Right lobe of liver (tissue), 4 donors: ENCODE measurements at regions not wholly inside any gene's neighbourhood (a gene's known extent, or its start where the extent isn't known, plus 50 kb on each side); places are given as distances from the start of the nearest gene placed in this dataset.

Source experiments
- POLR2A ChIP-seq: fragments of 450-650 bp; IDR thresholded peaks from one replicate; pipeline ENCODE4 v1.6.1; 2017; ENCODE audit warnings: antibody characterized with exemption, mild to moderate bottlenecking
- TF ChIP-seq, protein P1 (sequence below), 4 donors: fragments of 200-600 bp in 3 of 4; fragments of 450-650 bp in 1 of 4; IDR thresholded peaks; one replicate each; pipeline versions ENCODE4 v1.5.1 to v1.8.0; 2016 to 2022; ENCODE audit warnings: antibody characterized with exemption in 4 of 4, mild to moderate bottlenecking in 2 of 4
- donor health status: DM: no; HTN: no; CAD: no.
- donor health status: DM: no; HTN: no; CAD: no.
- donor health status: DM: no; HTN: yes; CAD: no.

DNA sequence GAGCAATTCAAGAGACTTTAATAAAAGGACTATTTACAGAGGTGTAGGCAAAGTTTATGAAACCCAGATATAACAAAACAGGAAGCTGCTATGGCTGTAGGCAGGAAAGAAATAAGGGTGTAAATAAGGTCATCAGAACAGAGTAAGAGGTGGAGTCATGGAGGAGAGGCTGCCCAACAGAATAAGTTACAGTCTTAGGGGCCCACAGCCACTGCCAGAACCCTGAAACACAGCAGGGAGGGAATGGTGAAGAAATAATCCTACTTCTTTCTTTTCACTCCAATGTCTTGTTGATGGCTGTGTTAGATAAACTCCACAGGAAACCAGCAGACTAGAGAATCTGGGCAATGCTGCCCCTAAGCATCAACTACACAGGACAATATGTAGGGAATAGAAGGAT, 155.8 kb upstream of the TAC1 start:
- TF ChIP-seq, protein P1, sequence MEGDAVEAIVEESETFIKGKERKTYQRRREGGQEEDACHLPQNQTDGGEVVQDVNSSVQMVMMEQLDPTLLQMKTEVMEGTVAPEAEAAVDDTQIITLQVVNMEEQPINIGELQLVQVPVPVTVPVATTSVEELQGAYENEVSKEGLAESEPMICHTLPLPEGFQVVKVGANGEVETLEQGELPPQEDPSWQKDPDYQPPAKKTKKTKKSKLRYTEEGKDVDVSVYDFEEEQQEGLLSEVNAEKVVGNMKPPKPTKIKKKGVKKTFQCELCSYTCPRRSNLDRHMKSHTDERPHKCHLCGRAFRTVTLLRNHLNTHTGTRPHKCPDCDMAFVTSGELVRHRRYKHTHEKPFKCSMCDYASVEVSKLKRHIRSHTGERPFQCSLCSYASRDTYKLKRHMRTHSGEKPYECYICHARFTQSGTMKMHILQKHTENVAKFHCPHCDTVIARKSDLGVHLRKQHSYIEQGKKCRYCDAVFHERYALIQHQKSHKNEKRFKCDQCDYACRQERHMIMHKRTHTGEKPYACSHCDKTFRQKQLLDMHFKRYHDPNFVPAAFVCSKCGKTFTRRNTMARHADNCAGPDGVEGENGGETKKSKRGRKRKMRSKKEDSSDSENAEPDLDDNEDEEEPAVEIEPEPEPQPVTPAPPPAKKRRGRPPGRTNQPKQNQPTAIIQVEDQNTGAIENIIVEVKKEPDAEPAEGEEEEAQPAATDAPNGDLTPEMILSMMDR (IDR thresholded peaks at IDR 0.05) = no peak
- TF ChIP-seq POLR2A = no peak
